ENCODE measurements at regions not wholly inside any gene's neighbourhood (a gene's known extent, or its start where the extent isn't known, plus 50 kb on each side); places are given as distances from the start of the nearest gene placed in this dataset.

- H2BK120ac ChIP-seq (ENCODE audit: low read depth, low read length): no peak overlapping the region
- H3K27me3 ChIP-seq (ENCODE audit: control insufficient read depth in 1 of 2, insufficient read depth in 1 of 2, low read length in 2 of 2): no peaks in the 10 kb centered on the region
- H2BK5ac ChIP-seq (ENCODE audit: low read depth, low read length, poor library complexity, severe bottlenecking): no peak overlapping the region
- H3K79me1 ChIP-seq (replicated peaks; ENCODE audit: low read length, poor library complexity, severe bottlenecking): no peaks in the 10 kb centered on the region
- H3K4me2 ChIP-seq (ENCODE audit: low read length, poor library complexity, severe bottlenecking): no peak overlapping the region
- H4K91ac ChIP-seq (ENCODE audit: low read length): no peak overlapping the region
- no peak overlapping the region for H3K4me3 ChIP-seq (ENCODE audit: insufficient read depth in 1 of 2, low read depth in 1 of 2, low read length in 2 of 2)
- no peak overlapping the region for H3K4ac ChIP-seq (ENCODE audit: low read depth in 1 of 2, low read length in 2 of 2)
- H3K9ac ChIP-seq (ENCODE audit: low read length): no peak overlapping the region
- H3K14ac ChIP-seq (ENCODE audit: low read length in 2 of 2): no peak overlapping the region
- H3K36me3 ChIP-seq (ENCODE audit: control insufficient read depth in 1 of 2, insufficient read depth in 2 of 2, low read depth in 1 of 2, low read length in 2 of 2): no peaks in the 10 kb centered on the region
- H3K18ac ChIP-seq (ENCODE audit: low read depth in 1 of 2, low read length in 2 of 2): no peak overlapping the region
- peaks cover 4% of the 10 kb centered on the region for H3K9me3 ChIP-seq (ENCODE audit: control insufficient read depth, low read length)
- H2BK15ac ChIP-seq (ENCODE audit: low read depth, poor library complexity, severe bottlenecking): no peak overlapping the region
- H3K27ac ChIP-seq (ENCODE audit: low read length, poor library complexity, severe bottlenecking): no peak overlapping the region
- no peaks in the 10 kb centered on the region for H3K4me1 ChIP-seq (ENCODE audit: control insufficient read depth, insufficient read depth, low read depth, low read length)
- DNase-seq: no peak
- H2AK5ac ChIP-seq (ENCODE audit: low read length, severe bottlenecking): no peak overlapping the region
- H2BK12ac ChIP-seq (ENCODE audit: low read length in 2 of 2): no peak overlapping the region
- no peak overlapping the region for H2AFZ ChIP-seq (ENCODE audit: low read depth, low read length)
- whole genome bisulfite sequencing: 83% methylated on average over 6 of the region's 6 CpGs
- no peak overlapping the region for H4K8ac ChIP-seq (ENCODE audit: low read length)
- H3K23ac ChIP-seq (ENCODE audit: low read length in 2 of 2): no peak overlapping the region
Measured at GRCh38 chr12:61356485-61356884, 903.7 kb upstream of the USP15 start.

DNA sequence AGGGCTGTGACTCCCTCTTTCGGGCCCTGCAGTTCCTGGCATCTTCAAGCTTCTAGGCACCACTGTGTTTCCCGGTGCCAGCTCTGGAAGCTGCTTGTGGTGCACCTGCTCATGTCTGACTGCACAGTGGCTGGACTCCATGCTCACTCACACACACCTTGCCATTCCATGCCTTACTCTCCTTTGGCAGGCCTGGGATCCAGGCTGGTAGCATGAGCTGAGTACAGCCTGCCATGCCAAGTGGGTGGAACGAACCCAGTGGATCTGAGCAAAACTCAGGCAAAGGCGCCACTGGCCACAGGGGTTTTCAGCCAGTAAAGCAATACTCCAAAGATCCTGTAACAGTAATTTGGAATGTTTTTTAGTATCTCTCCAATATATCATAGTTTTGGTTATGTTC is 902.7 kb upstream of the USP15 start:
- H2BK5ac ChIP-seq (ENCODE audit: low read depth, low read length, poor library complexity, severe bottlenecking): no peak overlapping the region
- no peaks in the 10 kb centered on the region for H3K36me3 ChIP-seq (ENCODE audit: control insufficient read depth in 1 of 2, insufficient read depth in 2 of 2, low read depth in 1 of 2, low read length in 2 of 2)

GRCh38 chr12:61362037-61362436 is 898.2 kb upstream of the USP15 start:
- Histone ChIP-seq H3K9ac (ENCODE audit: low read length) (no peak overlapping the region), H3K4me3 (ENCODE audit: insufficient read depth in 1 of 2, low read depth in 1 of 2, low read length in 2 of 2) (no peak overlapping the region), H3K4me2 (ENCODE audit: low read length, poor library complexity, severe bottlenecking) (no peak overlapping the region), H3K4me1 (ENCODE audit: control insufficient read depth, insufficient read depth, low read depth, low read length) (no peaks in the 10 kb centered on the region), H3K14ac (ENCODE audit: low read length in 2 of 2) (no peak overlapping the region), H3K79me1 (replicated peaks; ENCODE audit: low read length, poor library complexity, severe bottlenecking) (no peaks in the 10 kb centered on the region), H2AK5ac (ENCODE audit: low read length, severe bottlenecking) (no peak overlapping the region), H2BK120ac (ENCODE audit: low read depth, low read length) (no peak overlapping the region), H2AFZ (ENCODE audit: low read depth, low read length) (no peak overlapping the region), H3K27me3 (ENCODE audit: control insufficient read depth in 1 of 2, insufficient read depth in 1 of 2, low read length in 2 of 2) (no peaks in the 10 kb centered on the region), H2BK5ac (ENCODE audit: low read depth, low read length, poor library complexity, severe bottlenecking) (no peak overlapping the region), H4K91ac (ENCODE audit: low read length) (no peak overlapping the region), H4K8ac (ENCODE audit: low read length) (no peak overlapping the region), H2BK15ac (ENCODE audit: low read depth, poor library complexity, severe bottlenecking) (no peak overlapping the region), H3K27ac (ENCODE audit: low read length, poor library complexity, severe bottlenecking) (no peak overlapping the region), H2BK12ac (ENCODE audit: low read length in 2 of 2) (no peak overlapping the region), H3K9me3 (ENCODE audit: control insufficient read depth, low read length) (no peaks in the 10 kb centered on the region), H3K36me3 (ENCODE audit: control insufficient read depth in 1 of 2, insufficient read depth in 2 of 2, low read depth in 1 of 2, low read length in 2 of 2) (no peaks in the 10 kb centered on the region), H3K23ac (ENCODE audit: low read length in 2 of 2) (no peak overlapping the region), H3K18ac (ENCODE audit: low read depth in 1 of 2, low read length in 2 of 2) (no peak overlapping the region), H3K4ac (ENCODE audit: low read depth in 1 of 2, low read length in 2 of 2) (no peak overlapping the region)
- 75% methylated on average over 1 of the region's 3 CpGs for WGBS
- no peak for DNase-seq

More for the DNA sequence above, 902.7 kb upstream of the USP15 start:
- H4K91ac ChIP-seq (ENCODE audit: low read length): no peak overlapping the region
- H3K27ac ChIP-seq (ENCODE audit: low read length, poor library complexity, severe bottlenecking): no peak overlapping the region
- no peak overlapping the region for H2AK5ac ChIP-seq (ENCODE audit: low read length, severe bottlenecking)
- H3K14ac ChIP-seq (ENCODE audit: low read length in 2 of 2): no peak overlapping the region
- H4K8ac ChIP-seq (ENCODE audit: low read length): no peak overlapping the region
- H3K4me1 ChIP-seq (ENCODE audit: control insufficient read depth, insufficient read depth, low read depth, low read length): no peaks in the 10 kb centered on the region
- no peak overlapping the region for H2AFZ ChIP-seq (ENCODE audit: low read depth, low read length)
- no peaks in the 10 kb centered on the region for H3K79me1 ChIP-seq (replicated peaks; ENCODE audit: low read length, poor library complexity, severe bottlenecking)
- H2BK12ac ChIP-seq (ENCODE audit: low read length in 2 of 2): no peak overlapping the region
- no peak for DNase-seq
- H3K27me3 ChIP-seq (ENCODE audit: control insufficient read depth in 1 of 2, insufficient read depth in 1 of 2, low read length in 2 of 2): no peaks in the 10 kb centered on the region
- H3K4me2 ChIP-seq (ENCODE audit: low read length, poor library complexity, severe bottlenecking): no peak overlapping the region
- H3K4me3 ChIP-seq (ENCODE audit: insufficient read depth in 1 of 2, low read depth in 1 of 2, low read length in 2 of 2): no peak overlapping the region
- H2BK15ac ChIP-seq (ENCODE audit: low read depth, poor library complexity, severe bottlenecking): no peak overlapping the region
- no peak overlapping the region for H3K4ac ChIP-seq (ENCODE audit: low read depth in 1 of 2, low read length in 2 of 2)
- no peak overlapping the region for H3K9ac ChIP-seq (ENCODE audit: low read length)
- peaks cover 4% of the 10 kb centered on the region for H3K9me3 ChIP-seq (ENCODE audit: control insufficient read depth, low read length)
- H3K18ac ChIP-seq (ENCODE audit: low read depth in 1 of 2, low read length in 2 of 2): no peak overlapping the region
- H3K23ac ChIP-seq (ENCODE audit: low read length in 2 of 2): no peak overlapping the region
- H2BK120ac ChIP-seq (ENCODE audit: low read depth, low read length): no peak overlapping the region
- WGBS: 74% methylated on average over 4 of the region's 4 CpGs

GRCh38 chr12:61365001-61365400 is 895.2 kb upstream of the USP15 start:
- Histone ChIP-seq H2BK5ac (ENCODE audit: low read depth, low read length, poor library complexity, severe bottlenecking) (no peak overlapping the region), H3K27ac (ENCODE audit: low read length, poor library complexity, severe bottlenecking) (no peak overlapping the region), H3K4me2 (ENCODE audit: low read length, poor library complexity, severe bottlenecking) (no peak overlapping the region), H3K27me3 (ENCODE audit: control insufficient read depth in 1 of 2, insufficient read depth in 1 of 2, low read length in 2 of 2) (no peaks in the 10 kb centered on the region), H3K18ac (ENCODE audit: low read depth in 1 of 2, low read length in 2 of 2) (no peak overlapping the region), H2AK5ac (ENCODE audit: low read length, severe bottlenecking) (no peak overlapping the region), H4K91ac (ENCODE audit: low read length) (no peak overlapping the region), H3K4me1 (ENCODE audit: control insufficient read depth, insufficient read depth, low read depth, low read length) (no peaks in the 10 kb centered on the region), H3K14ac (ENCODE audit: low read length in 2 of 2) (no peak overlapping the region), H3K4me3 (ENCODE audit: insufficient read depth in 1 of 2, low read depth in 1 of 2, low read length in 2 of 2) (no peak overlapping the region), H3K4ac (ENCODE audit: low read depth in 1 of 2, low read length in 2 of 2) (no peak overlapping the region), H3K23ac (ENCODE audit: low read length in 2 of 2) (no peak overlapping the region), H2BK15ac (ENCODE audit: low read depth, poor library complexity, severe bottlenecking) (no peak overlapping the region), H3K36me3 (ENCODE audit: control insufficient read depth in 1 of 2, insufficient read depth in 2 of 2, low read depth in 1 of 2, low read length in 2 of 2) (no peaks in the 10 kb centered on the region), H2BK120ac (ENCODE audit: low read depth, low read length) (no peak overlapping the region), H3K79me1 (replicated peaks; ENCODE audit: low read length, poor library complexity, severe bottlenecking) (no peaks in the 10 kb centered on the region), H3K9ac (ENCODE audit: low read length) (no peak overlapping the region), H2AFZ (ENCODE audit: low read depth, low read length) (no peak overlapping the region), H2BK12ac (ENCODE audit: low read length in 2 of 2) (no peak overlapping the region), H4K8ac (ENCODE audit: low read length) (no peak overlapping the region), H3K9me3 (ENCODE audit: control insufficient read depth, low read length) (no peaks in the 10 kb centered on the region)
- DNase-seq: no peak
- WGBS: 55% methylated on average over 1 of the region's 1 CpG

Data from mesenchymal stem cell (in vitro differentiated cells and primary cell).